Adrenal gland (tissue), 5 donors: ENCODE measurements at regions not wholly inside any gene's neighbourhood (a gene's known extent, or its start where the extent isn't known, plus 50 kb on each side); places are given as distances from the start of the nearest gene placed in this dataset.

Experiments
- CTCF ChIP-seq, 6 experiments: fragments of 450-650 bp in 4 of 6; fragments of 200-600 bp in 2 of 6; sonication (generic) in 1 of 6; IDR thresholded peaks; 1 replicate in 5 of 6; 2 replicates in 1 of 6; pipeline versions ENCODE4 v1.5.1 to v1.8.0; 2016 to 2021; ENCODE audit warnings: antibody characterized with exemption in 6 of 6, mild to moderate bottlenecking in 2 of 6, moderate library complexity in 1 of 6
- POLR2A ChIP-seq, 2 donors: fragments of 450-650 bp; IDR thresholded peaks; one replicate each; pipeline ENCODE4 v1.6.1; 2017; ENCODE audit warnings: antibody characterized with exemption in 2 of 2, mild to moderate bottlenecking in 2 of 2, moderate library complexity in 1 of 2
- donor health status: DM: no; HTN: no; CAD: no.

- TF ChIP-seq CTCF (IDR thresholded peaks at IDR 0.05) (no peak), POLR2A (IDR thresholded peaks at IDR 0.05) (no peak)
These were observed 234.5 kb upstream of the SLC24A2 start for GRCh38 chr9:20023210-20023905.
